ENCODE measurements at regions not wholly inside any gene's neighbourhood (a gene's known extent, or its start where the extent isn't known, plus 50 kb on each side); places are given as distances from the start of the nearest gene placed in this dataset.
"Not testable (repeated sequence)": the region's sequence is repeated elsewhere in the genome, so short reads cannot be mapped to it uniquely, and the experiment has no call there.

DNA sequence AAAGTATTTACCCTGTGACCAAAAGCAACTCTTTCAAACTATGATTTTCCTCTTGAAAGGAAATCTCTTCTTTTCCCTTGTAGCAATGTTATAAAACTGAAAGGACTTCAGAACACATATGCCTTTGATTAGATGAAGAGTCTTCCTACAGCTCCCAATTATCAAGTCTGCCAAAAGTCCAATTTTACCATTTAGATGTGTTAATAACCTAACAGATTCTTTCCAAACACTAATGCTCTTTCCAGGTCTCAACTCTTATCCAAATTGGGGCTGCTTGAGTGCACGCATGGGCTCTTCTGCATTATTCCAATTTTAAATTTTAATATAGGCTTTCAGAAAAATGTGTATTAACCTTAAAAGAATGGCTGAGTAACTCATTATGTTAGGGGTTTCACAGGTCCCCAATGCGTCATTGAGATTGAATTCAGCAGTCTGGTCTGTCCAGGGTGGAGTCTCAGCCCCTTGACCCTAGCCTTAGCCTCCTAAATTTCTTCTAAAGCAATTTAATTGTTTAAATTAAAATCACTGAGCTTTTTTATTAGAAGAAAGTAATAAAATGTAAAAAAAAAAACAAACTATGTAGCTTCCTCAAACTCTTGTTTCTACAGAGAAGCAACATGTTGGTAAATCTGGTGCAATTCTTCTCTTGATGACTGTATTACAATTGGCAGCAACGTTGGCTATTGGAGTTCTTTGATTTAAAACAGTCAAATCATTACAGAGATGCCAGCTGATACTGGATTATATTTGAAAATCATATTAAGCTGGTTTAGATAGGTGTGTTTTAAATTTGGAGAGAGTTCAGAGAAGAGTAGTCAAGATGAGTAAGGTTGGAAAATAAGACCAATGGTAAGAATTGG is 170.4 kb downstream of the DKK1 start:
- FAIRE-seq = no peak

DNA sequence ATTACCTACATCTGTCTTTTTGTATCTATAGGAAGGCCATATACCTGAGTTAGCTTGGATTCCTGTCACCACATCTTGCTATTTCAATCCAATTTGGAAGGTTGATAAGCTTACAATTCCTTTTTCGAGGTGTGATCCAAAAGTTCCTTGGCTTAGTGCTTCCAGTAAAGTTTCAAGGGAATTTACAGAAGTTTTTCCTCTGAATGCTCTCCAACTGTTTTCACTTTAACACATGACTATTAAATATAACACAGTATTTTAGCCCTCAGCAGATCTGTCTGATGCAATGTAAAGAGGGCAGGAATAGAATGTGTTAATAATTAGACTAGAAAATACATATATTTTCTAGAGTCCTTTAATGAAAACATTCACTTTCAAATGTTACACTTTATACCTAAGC is 171.4 kb downstream of the DKK1 start:
- FAIRE-seq = no peak

DNA sequence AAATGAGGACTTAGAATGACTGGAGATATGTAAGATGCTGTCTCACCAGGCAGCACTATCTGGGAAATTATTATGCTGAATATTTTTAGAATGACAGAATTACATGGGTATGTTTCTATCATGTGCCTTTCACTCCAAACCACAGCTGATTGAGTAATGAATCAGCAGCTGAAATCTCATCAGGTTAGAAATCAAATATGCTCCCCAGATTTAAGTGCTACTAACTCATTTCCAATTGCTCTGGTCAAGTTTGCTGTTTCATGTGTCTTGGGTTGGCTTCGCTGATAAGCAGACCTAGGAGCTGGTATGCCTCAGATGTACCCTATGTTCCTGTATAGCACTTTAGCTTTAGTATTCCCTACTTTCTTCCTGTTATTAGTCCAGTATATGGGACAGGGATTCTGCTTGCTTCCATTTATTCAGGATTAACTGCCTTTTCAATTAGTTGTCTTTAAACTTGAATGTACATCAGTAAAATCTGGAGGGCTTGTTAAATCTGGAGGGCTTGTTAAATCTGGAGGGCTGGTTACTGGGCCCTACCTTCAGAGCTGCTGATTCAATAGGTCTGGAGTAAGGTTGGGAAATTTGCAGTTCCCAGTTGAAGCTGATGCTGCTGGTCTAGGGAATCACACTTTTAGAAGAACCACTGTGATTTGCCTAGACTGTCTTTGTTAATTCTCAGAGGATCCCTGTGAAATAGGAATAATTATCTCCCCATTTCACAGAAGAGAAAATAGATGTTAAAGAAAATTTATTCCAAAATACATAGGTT is 172.9 kb downstream of the DKK1 start:
- FAIRE-seq = no peak

DNA sequence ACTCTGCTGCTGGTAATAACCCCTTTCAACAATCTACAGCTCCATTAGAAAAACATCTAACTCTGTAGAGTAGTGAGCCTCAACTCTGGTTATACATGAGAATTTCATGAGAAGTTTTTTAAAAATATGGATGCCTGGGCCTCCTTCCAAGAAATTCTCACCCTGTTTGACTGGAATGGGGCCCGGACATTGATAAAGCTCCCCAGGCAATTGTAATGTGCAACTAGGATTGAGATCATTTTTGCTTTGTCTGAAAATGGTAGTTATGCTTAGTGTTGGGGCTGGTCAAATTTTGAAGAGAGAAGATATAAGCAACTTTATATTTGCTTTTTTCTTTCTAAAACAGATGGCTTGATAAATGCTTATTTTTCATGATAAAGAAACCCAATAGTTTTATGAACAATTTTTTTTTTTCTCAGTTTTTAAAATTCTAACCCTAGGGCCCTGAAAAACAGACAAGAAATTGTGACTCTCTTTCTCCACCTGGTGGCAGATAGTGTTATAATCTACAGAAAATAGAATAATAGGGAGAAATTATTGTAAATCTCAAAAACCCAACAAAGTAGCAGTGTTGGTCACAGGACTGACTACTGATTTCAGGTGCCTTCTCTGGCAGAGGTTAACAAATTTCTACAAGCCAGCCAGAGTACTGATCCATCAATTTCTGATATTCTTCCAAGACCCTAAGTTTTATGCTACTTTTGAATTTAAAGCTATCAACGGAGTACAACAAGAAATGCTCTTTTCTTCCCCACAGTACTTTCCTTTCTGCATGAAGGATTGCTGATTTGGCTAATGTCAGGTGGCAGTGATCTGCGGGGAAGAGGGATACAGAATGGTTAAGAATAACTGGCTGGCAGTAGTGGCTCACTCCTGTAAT is 174.8 kb downstream of the DKK1 start:
- FAIRE-seq = peak; percentile 5

DNA sequence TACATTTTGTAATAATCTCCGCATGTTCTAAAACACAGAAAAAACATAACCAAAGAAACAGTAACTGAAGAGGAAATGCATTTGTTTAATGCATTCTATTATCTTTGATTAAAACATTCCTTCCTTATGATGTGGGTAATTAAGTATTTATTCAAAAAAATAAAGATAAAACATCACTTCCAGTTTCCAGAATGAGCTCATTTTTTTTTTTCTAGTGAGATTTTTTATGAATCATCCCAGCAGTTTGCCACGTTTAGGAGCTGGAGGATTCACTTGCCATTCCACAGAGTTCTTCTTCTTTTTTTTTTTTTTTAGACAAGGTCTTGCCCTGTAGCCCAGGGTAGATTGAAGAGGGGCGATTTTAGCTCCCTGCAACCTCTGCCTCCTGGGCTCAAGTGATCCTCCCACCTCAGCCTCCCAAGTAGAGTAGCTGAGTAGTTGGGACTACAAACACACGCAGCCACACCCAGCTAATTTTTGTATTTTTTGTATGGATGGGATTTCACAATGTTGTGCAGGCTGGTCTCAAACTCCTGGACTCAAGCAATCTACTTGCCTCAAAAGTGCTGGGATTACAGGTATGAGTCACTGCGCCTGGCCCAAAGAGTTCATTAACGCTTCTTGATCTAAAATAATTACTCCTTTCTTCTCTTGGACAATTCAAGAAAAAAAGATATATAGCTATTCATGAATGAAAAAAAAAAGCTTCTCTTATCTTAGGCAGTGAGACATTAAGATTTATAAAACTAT is 177.3 kb downstream of the DKK1 start:
- no peak for FAIRE-seq

DNA sequence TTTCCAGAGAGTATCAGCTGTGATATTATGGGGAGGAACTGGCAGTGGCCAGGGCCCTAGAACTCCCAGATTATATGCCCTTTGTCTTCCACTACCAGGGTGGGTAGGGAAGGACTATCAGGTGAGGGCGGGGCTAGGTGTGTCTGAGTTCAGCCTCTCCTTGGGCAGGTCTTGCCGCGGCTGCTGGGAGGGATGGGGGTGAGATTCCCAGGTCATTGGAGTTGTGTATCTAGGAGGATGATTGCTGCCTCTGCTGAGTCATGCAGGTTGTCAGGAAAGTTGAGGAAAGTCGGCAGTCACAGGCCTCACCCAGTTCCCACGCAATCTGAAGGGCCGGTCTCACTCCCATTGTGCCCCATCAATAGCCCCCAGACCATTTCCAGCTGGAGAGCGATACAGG is 185.2 kb downstream of the DKK1 start:
- no peak for FAIRE-seq

DNA sequence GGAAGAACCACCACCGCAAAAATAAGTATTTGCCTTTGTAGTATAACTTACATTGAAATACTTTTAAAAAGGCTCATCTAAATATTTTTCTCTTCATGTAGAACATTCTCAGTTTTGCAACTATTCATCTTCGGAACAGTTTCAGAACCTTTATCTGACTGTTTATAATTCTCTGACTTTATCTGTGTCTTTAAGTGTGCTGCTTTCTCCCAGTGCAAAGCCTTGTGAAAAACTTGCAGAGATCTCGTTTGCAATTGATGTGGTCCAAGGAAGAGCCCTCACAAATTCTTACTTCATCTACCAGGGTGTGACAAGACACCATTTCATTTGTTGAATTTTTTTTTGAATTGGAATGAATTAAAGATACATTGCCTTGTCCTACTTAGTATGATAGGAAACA is 186.4 kb downstream of the DKK1 start:
- FAIRE-seq = no peak

DNA sequence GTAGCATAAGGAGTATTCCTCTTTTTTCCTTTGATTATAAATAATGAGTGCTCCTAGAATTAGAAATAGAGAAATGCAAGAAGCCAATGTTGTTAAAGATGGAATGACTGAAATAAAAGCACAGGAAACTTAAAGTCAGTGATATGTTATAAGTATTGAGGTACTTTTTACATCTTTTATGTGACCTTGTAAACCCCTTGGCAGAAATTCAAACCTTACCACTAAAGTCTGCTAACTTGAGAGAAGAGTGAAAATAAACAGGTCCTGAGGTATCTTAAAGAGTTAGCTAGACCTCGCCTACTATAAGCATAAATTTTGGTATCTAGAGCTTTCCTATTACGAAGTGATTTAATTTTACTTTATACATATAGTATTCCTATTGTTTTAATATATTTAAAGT is 188.2 kb downstream of the DKK1 start:
- no peak for FAIRE-seq

DNA sequence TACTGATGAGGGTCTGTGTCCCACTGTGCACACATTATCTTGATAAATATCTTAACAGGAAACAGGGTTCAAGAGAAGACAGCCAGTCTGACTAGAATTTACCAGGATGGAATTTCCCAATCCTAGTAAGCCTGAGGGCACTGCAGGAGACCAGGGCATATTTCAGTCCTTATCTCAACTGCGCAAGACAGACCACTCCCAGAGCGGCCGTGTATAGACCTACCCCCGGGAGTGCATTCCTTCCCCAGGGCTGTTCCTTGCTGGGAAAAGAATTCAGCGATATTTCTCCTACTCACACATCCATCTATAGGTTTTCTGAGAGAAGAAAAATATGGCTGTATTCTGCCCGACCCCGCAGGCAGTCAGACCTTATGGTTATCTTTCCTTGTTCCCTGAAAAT is 191.3 kb downstream of the DKK1 start:
- FAIRE-seq = not testable (repeated sequence)

DNA sequence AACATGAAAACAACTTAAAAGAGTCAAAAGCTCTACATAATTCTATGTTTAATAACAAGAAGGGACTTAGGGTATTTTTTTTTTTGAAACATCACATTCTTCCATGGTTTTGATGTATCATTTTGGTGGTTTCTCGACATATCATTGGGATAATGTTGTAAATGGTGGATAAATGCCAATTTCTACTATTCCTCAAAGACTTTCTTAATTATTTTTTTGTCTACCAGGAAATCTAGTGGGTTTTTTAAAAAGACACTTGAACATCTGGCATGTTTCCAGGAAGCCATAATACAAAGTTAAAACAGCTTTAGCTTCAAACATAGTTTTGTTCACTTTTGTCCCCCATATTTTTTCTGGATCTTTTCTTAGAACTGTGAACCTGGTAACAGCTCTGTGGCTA is 200.4 kb downstream of the DKK1 start:
- FAIRE-seq = no peak

DNA sequence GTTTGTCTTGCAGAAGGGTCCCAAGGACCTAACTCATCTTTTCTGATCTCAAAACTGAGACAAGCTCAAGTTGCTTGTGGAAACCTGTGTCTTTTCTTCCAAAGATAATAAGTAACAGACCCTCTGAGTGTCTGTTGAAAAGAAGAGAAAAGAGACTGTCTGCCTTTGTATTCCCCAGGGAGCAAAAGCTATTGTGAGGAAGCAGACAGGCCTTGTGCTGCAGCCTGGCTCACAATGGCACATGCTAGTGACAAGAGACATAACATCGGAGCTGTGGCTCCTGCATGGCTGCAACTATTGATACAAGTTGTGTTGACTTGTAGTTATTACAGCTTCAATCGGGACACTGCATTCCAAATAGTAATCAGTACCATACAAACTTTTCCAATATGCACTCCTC is 202.9 kb downstream of the DKK1 start:
- FAIRE-seq = no peak

DNA sequence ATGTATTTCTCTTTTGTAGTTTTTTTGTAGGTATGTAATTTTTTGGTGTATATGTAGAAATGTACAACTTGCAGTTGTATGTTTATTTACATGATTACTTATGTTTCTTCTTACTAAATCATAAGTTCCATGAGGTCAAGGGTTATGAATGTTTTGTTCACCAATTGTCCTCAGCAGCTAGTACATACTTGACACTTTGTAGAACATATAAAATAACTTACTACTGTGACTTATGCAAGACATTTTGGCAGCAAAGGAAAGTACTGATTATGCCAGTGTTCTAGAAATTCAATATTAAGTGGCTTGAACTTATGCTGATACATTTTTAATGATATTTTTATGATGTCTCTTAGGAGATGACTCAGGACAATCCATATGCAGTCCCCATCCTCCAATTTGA is 209.6 kb downstream of the DKK1 start:
- no peak for FAIRE-seq

DNA sequence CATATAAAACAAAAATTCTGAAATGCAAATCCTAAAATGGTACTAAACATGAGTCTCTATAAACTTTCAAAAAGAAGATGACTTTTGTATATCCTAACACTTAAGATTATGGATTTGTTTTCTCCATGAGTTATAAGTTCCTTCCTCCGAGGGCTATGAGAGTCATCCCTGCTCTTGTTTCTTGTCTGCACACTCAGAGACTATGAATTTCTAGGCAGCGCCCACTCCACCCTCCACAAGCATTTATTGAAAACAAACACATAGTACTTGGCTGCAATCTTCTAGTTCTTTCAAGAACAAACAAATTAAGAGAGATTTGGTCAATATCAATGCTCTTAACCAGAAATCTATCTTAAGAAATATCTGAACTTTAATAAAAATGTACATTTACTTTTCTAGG is 211.7 kb downstream of the DKK1 start:
- no peak for FAIRE-seq

DNA sequence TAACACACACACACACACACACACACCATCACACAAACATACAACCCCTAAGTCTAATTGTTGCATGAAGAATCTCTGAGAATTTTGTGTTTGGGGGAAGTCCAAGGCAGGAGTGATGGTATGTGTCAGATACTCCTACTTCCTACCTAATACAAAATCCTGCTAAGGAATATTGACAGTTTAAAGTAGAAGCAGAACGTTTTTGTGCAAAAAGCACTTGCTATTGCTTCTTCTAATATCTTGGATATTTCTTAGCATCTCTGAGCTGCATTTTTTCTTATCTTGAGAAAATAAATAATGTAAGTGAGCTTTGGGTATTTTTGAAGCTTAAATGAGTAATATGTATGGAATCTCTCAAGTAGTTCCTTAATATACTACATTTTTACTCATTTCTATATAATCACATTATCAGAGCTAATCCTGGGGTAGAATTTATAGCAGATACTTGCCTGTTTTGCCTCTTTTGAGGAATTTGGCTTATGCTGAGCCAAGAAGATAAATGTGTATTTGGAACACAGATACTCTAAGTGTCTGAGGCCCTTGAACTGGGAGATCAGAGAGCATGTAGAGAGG is 212.3 kb downstream of the DKK1 start:
- no peak for FAIRE-seq

DNA sequence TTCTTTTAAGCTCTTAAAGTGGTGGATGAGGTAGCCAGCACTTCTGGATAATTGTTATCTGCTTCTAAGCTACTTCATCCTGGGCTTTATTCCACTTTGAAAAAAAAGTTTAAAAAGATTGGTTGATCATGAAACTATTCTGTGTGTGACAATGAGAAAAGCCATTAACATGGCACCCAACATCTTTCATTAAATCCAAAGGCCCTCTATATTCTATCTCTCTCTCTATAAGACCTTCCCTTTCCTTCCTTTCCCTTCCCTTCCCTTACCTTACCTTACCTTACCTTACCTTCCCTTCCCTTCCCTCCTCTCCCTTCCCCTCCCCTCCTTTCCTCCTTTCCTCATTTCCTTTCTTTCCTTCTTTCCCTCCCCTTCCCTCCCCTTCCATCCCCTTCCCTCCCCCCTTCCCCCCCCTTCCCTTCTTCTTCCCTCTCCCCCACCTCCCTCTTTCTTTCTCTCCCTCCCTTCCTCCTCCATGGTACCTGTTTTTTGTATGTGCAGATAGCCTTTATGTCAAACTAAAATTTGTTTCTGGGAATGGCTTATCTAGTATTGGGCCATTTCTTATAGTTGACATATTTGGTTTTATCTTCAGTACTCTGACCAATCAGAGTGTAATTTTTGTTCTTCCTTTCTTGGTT is 218.7 kb downstream of the DKK1 start:
- FAIRE-seq = no peak

DNA sequence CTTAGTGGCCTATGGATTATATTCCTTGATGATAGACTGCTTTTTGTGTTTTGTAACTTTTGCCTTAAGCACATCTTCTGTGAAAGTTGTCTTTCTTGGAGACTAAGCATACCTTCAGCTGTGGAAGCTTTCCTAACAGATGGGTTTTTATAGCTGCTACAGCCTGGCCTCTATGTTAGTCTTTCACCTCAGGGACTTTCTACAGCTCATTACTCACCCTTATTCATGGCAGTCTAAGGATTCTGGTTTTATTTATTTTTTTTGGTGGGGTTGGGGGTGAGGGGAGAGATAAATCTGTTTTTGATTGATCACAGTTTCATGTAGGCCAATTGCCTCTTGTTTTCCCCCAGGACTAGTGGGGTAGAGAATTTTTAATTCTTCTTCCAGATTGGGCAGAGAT is 219.9 kb downstream of the DKK1 start:
- no peak for FAIRE-seq

DNA sequence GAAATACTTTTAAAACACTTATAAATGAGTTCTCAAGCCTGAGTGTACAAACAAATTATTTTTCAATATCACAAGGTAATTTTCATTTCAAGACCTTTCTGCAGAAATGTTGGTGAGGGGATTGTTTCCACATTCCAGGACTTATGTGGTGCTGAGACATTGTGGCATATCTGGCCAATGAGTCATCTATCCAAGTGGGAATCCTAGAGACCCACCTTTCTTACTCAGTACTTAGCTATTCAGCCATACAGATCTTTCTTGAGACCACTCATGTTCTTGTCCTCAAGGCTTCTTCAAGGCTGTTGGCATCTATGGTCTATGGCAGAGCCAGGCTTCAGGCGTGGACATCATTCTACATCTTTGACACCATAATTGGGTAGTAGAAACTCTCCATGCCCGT is 225.4 kb downstream of the DKK1 start:
- no peak for FAIRE-seq

DNA sequence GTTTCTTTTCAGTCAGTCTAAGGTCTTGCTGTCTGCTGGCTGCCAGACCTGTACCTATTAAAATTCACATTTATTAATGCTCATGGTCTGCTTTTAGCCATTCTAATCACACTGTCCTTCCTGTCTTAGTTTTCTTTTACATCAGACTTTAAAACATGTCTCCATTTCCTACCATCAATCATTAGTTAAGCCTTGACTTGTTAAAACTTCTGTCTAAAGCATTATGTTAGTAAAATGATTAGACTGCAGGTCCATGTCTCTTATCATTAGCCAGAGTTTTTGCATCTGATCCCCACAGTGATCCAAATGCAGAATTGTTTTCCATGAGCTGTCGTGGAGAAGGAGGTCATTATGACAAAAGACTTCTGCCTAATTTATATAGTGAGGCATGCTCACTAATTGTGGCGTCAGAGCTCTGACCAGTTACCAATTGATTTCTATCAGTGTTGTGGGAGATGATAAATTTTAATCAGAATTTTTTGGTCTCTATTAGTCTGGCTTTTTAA is 226.5 kb downstream of the DKK1 start:
- no peak for FAIRE-seq

DNA sequence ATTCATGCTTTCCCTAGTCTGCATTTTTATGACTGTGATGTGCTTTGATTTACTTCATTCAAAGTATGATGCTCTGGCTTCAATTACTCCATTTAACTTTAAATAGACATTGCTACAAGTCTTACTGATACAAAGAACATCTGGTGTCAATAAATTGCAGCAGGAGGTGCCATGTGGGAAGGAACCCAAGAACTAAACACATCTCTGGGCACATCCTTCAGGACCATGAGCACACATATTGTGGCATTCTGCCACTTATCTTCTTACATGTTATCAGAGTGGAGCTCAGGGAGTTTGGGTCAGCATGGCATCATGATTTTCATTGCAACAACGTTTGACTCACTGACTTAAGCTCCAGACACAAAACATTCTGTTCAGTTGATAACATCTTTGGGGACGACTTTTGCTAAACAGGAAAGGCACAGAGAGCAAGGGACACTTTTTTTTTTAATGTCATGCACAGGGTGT is 227.0 kb downstream of the DKK1 start:
- FAIRE-seq = no peak

DNA sequence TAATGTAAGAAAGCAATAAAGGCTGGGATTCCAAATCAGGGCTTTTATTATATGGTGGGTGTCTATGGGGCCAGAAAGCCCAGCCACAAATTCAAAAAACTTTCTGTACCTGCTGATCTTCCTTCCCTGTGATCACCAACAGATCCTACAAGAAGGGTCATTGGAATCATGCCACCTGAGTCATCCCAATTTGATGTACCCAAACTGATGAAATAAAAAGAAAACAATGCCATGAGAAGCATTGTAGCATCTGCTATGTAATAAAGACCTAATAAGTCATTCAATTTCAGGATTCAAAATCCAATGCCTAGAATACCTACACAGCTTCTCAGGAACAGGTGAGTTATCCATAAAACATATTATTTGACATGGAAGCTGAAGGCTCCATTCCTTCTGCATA is 228.8 kb downstream of the DKK1 start:
- FAIRE-seq = no peak

DNA sequence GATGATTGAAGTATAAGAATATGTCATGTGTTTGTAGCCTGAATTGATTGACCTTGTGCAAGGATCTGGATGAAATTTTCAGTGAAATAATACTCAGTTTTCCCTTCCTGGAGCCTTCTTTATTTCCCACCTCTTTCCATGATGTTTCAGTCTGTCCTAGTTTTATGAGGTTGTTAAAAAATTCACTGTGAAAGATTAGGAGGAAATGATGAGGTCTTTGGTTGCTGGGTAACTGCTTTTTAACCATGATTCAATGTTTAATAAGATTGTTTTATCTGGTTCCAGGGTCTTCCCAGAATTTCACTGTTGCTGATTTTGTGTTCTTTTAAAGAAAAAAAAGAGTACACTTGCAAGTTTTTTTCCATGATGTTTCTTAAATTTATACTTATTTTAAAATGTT is 221.5 kb downstream of the MBL2 start:
- FAIRE-seq = no peak

Measured in TTC549 (cell line).